C4-2B (cell line): ENCODE measurements at regions not wholly inside any gene's neighbourhood (a gene's known extent, or its start where the extent isn't known, plus 50 kb on each side); places are given as distances from the start of the nearest gene placed in this dataset.

Experiments
- CTCF ChIP-seq: fragments of 450-650 bp; conservative IDR thresholded peaks from 2 replicates; pipeline ENCODE4 v1.5.1; 2017; ENCODE audit warnings: mild to moderate bottlenecking
- ZFX ChIP-seq: fragments of 450-650 bp; IDR thresholded peaks from 2 replicates; pipeline ENCODE4 v1.6.1; 2017

- TF ChIP-seq CTCF (peak; percentile 28), ZFX (no peak)
Observed at GRCh38 chrX:151852294-151852693, 60.4 kb upstream of the MAGEA4 start.
